ENCODE measurements at regions not wholly inside any gene's neighbourhood (a gene's known extent, or its start where the extent isn't known, plus 50 kb on each side); places are given as distances from the start of the nearest gene placed in this dataset.

GRCh38 chr2:18104595-18105224, 226.2 kb downstream of the KCNS3 start:
- no peaks in the 10 kb centered on the region for H3K27me3 ChIP-seq (ENCODE audit: control insufficient read depth, insufficient read depth, low read length)
- H3K4me3 ChIP-seq (ENCODE audit: low read length): no peak overlapping the region
- H3K9me3 ChIP-seq (ENCODE audit: control insufficient read depth, low read depth, low read length): no peaks in the 10 kb centered on the region
- no peaks in the 10 kb centered on the region for H3K4me1 ChIP-seq (ENCODE audit: control insufficient read depth, insufficient read depth, low read length)
- no peak for DNase-seq
- H3K36me3 ChIP-seq (ENCODE audit: control insufficient read depth, insufficient read depth, low read length): no peaks in the 10 kb centered on the region
- WGBS (ENCODE audit: insufficient coverage, low lambda C conversion rate): 100% methylated on average over 1 of the region's 5 CpGs
- H3K27ac ChIP-seq (ENCODE audit: low read length): no peak overlapping the region

GRCh38 chr2:18096836-18097405, 218.5 kb downstream of the KCNS3 start:
- H3K4me1 ChIP-seq (ENCODE audit: control insufficient read depth, insufficient read depth, low read length): no peaks in the 10 kb centered on the region
- no peak overlapping the region for H3K4me3 ChIP-seq (ENCODE audit: low read length)
- no peaks in the 10 kb centered on the region for H3K36me3 ChIP-seq (ENCODE audit: control insufficient read depth, insufficient read depth, low read length)
- H3K27me3 ChIP-seq (ENCODE audit: control insufficient read depth, insufficient read depth, low read length): no peaks in the 10 kb centered on the region
- no CpG with 5 or more reads among the region's 4 CpGs for WGBS (ENCODE audit: insufficient coverage, low lambda C conversion rate)
- DNase-seq: no peak
- H3K27ac ChIP-seq (ENCODE audit: low read length): no peak overlapping the region
- no peaks in the 10 kb centered on the region for H3K9me3 ChIP-seq (ENCODE audit: control insufficient read depth, low read depth, low read length)

- Histone ChIP-seq H3K27me3 (ENCODE audit: control insufficient read depth, insufficient read depth, low read length) (no peaks in the 10 kb centered on the region), H3K36me3 (ENCODE audit: control insufficient read depth, insufficient read depth, low read length) (no peaks in the 10 kb centered on the region), H3K27ac (ENCODE audit: low read length) (no peak overlapping the region), H3K4me3 (ENCODE audit: low read length) (no peak overlapping the region), H3K9me3 (ENCODE audit: control insufficient read depth, low read depth, low read length) (no peaks in the 10 kb centered on the region), H3K4me1 (ENCODE audit: control insufficient read depth, insufficient read depth, low read length) (no peaks in the 10 kb centered on the region)
- no peak for DNase-seq
- WGBS (ENCODE audit: insufficient coverage, low lambda C conversion rate): 56% methylated on average over 1 of the region's 2 CpGs
Observed at GRCh38 chr2:18094277-18094676, 215.8 kb downstream of the KCNS3 start.

- 92% methylated on average over 1 of the region's 3 CpGs for WGBS (ENCODE audit: insufficient coverage, low lambda C conversion rate)
- no peaks in the 10 kb centered on the region for H3K36me3 ChIP-seq (ENCODE audit: control insufficient read depth, insufficient read depth, low read length)
- H3K27me3 ChIP-seq (ENCODE audit: control insufficient read depth, insufficient read depth, low read length): no peaks in the 10 kb centered on the region
- no peak overlapping the region for H3K4me3 ChIP-seq (ENCODE audit: low read length)
- DNase-seq: no peak
- H3K9me3 ChIP-seq (ENCODE audit: control insufficient read depth, low read depth, low read length): no peaks in the 10 kb centered on the region
- no peaks in the 10 kb centered on the region for H3K4me1 ChIP-seq (ENCODE audit: control insufficient read depth, insufficient read depth, low read length)
- H3K27ac ChIP-seq (ENCODE audit: low read length): no peak overlapping the region
Observed at GRCh38 chr2:18093196-18093595, 214.7 kb downstream of the KCNS3 start.

GRCh38 chr2:18092760-18093159, 214.3 kb downstream of the KCNS3 start:
- Histone ChIP-seq H3K4me1 (ENCODE audit: control insufficient read depth, insufficient read depth, low read length) (no peaks in the 10 kb centered on the region), H3K27me3 (ENCODE audit: control insufficient read depth, insufficient read depth, low read length) (no peaks in the 10 kb centered on the region), H3K4me3 (ENCODE audit: low read length) (no peak overlapping the region), H3K9me3 (ENCODE audit: control insufficient read depth, low read depth, low read length) (no peaks in the 10 kb centered on the region), H3K36me3 (ENCODE audit: control insufficient read depth, insufficient read depth, low read length) (no peaks in the 10 kb centered on the region), H3K27ac (ENCODE audit: low read length) (no peak overlapping the region)
- WGBS (ENCODE audit: insufficient coverage, low lambda C conversion rate): no CpG with 5 or more reads among the region's 1 CpG
- DNase-seq: no peak

- H3K36me3 ChIP-seq (ENCODE audit: control insufficient read depth, insufficient read depth, low read length): no peaks in the 10 kb centered on the region
- H3K27ac ChIP-seq (ENCODE audit: low read length): no peak overlapping the region
- H3K27me3 ChIP-seq (ENCODE audit: control insufficient read depth, insufficient read depth, low read length): no peaks in the 10 kb centered on the region
- H3K4me3 ChIP-seq (ENCODE audit: low read length): no peak overlapping the region
- no peaks in the 10 kb centered on the region for H3K4me1 ChIP-seq (ENCODE audit: control insufficient read depth, insufficient read depth, low read length)
- H3K9me3 ChIP-seq (ENCODE audit: control insufficient read depth, low read depth, low read length): no peaks in the 10 kb centered on the region
- DNase-seq: no peak
Observed at GRCh38 chr2:18085593-18085992, 207.1 kb downstream of the KCNS3 start.

GRCh38 chr2:18084376-18084775, 205.9 kb downstream of the KCNS3 start:
- Histone ChIP-seq H3K9me3 (ENCODE audit: control insufficient read depth, low read depth, low read length) (no peaks in the 10 kb centered on the region), H3K27me3 (ENCODE audit: control insufficient read depth, insufficient read depth, low read length) (no peaks in the 10 kb centered on the region), H3K27ac (ENCODE audit: low read length) (no peak overlapping the region), H3K36me3 (ENCODE audit: control insufficient read depth, insufficient read depth, low read length) (no peaks in the 10 kb centered on the region), H3K4me3 (ENCODE audit: low read length) (no peak overlapping the region), H3K4me1 (ENCODE audit: control insufficient read depth, insufficient read depth, low read length) (no peaks in the 10 kb centered on the region)
- WGBS (ENCODE audit: insufficient coverage, low lambda C conversion rate): 60% methylated on average over 1 of the region's 3 CpGs
- DNase-seq: no peak

- Histone ChIP-seq H3K9me3 (ENCODE audit: control insufficient read depth, low read depth, low read length) (no peaks in the 10 kb centered on the region), H3K27ac (ENCODE audit: low read length) (no peak overlapping the region), H3K27me3 (ENCODE audit: control insufficient read depth, insufficient read depth, low read length) (no peaks in the 10 kb centered on the region), H3K36me3 (ENCODE audit: control insufficient read depth, insufficient read depth, low read length) (no peaks in the 10 kb centered on the region), H3K4me3 (ENCODE audit: low read length) (no peak overlapping the region), H3K4me1 (ENCODE audit: control insufficient read depth, insufficient read depth, low read length) (no peaks in the 10 kb centered on the region)
- DNase-seq: no peak
- 83% methylated on average over 1 of the region's 3 CpGs for WGBS (ENCODE audit: insufficient coverage, low lambda C conversion rate)
Observed at GRCh38 chr2:18083806-18084205, 205.3 kb downstream of the KCNS3 start.

GRCh38 chr2:18078216-18078615, 199.7 kb downstream of the KCNS3 start:
- Histone ChIP-seq H3K4me1 (ENCODE audit: control insufficient read depth, insufficient read depth, low read length) (no peaks in the 10 kb centered on the region), H3K27ac (ENCODE audit: low read length) (no peak overlapping the region), H3K36me3 (ENCODE audit: control insufficient read depth, insufficient read depth, low read length) (no peaks in the 10 kb centered on the region), H3K9me3 (ENCODE audit: control insufficient read depth, low read depth, low read length) (no peaks in the 10 kb centered on the region), H3K27me3 (ENCODE audit: control insufficient read depth, insufficient read depth, low read length) (no peaks in the 10 kb centered on the region), H3K4me3 (ENCODE audit: low read length) (no peak overlapping the region)
- no peak for DNase-seq
- WGBS (ENCODE audit: insufficient coverage, low lambda C conversion rate): no CpG with 5 or more reads among the region's 2 CpGs

- Histone ChIP-seq H3K27me3 (ENCODE audit: control insufficient read depth, insufficient read depth, low read length) (no peaks in the 10 kb centered on the region), H3K4me1 (ENCODE audit: control insufficient read depth, insufficient read depth, low read length) (no peaks in the 10 kb centered on the region), H3K36me3 (ENCODE audit: control insufficient read depth, insufficient read depth, low read length) (no peaks in the 10 kb centered on the region), H3K4me3 (ENCODE audit: low read length) (no peak overlapping the region), H3K9me3 (ENCODE audit: control insufficient read depth, low read depth, low read length) (no peaks in the 10 kb centered on the region), H3K27ac (ENCODE audit: low read length) (no peak overlapping the region)
- WGBS (ENCODE audit: insufficient coverage, low lambda C conversion rate): 100% methylated on average over 1 of the region's 1 CpG
- DNase-seq: no peak
Observed at GRCh38 chr2:18077704-18078103, 199.2 kb downstream of the KCNS3 start.

GRCh38 chr2:18077231-18077630, 198.8 kb downstream of the KCNS3 start:
- Histone ChIP-seq H3K4me1 (ENCODE audit: control insufficient read depth, insufficient read depth, low read length) (no peaks in the 10 kb centered on the region), H3K9me3 (ENCODE audit: control insufficient read depth, low read depth, low read length) (no peaks in the 10 kb centered on the region), H3K36me3 (ENCODE audit: control insufficient read depth, insufficient read depth, low read length) (no peaks in the 10 kb centered on the region), H3K4me3 (ENCODE audit: low read length) (no peak overlapping the region), H3K27ac (ENCODE audit: low read length) (no peak overlapping the region), H3K27me3 (ENCODE audit: control insufficient read depth, insufficient read depth, low read length) (no peaks in the 10 kb centered on the region)
- DNase-seq: no peak
- no CpG with 5 or more reads among the region's 1 CpG for WGBS (ENCODE audit: insufficient coverage, low lambda C conversion rate)

Data from large intestine (tissue), 3 donors.